Astrocyte (in vitro differentiated cells and primary cell): ENCODE measurements at regions not wholly inside any gene's neighbourhood (a gene's known extent, or its start where the extent isn't known, plus 50 kb on each side); places are given as distances from the start of the nearest gene placed in this dataset.

Experiments
- DNase-seq: peaks from one replicate; pipeline ENCODE4 v3.0.0-alpha.2; 2010; ENCODE audit warnings: low read depth
- FAIRE-seq: peaks from 2 replicates; lab custom pipeline; 2011; peaks lifted over from hg19 to GRCh38; lab: Jason Lieb, UNC
- H2AFZ ChIP-seq: 2 replicates; pipeline ENCODE4 v1.6.0; 2012; ENCODE audit warnings: low read depth, low read length, inconsistent platforms
- H3K27ac ChIP-seq: 2 replicates; pipeline ENCODE4 v1.5.1; 2011; ENCODE audit warnings: low read depth, low read length, inconsistent platforms
- H3K27me3 ChIP-seq: 2 replicates; pipeline ENCODE4 v1.6.0; 2011; ENCODE audit warnings: low read length, inconsistent platforms; ENCODE audit not compliant: insufficient read depth
- H3K36me3 ChIP-seq: 2 replicates; pipeline ENCODE4 v1.5.1; 2011; ENCODE audit warnings: low read length, inconsistent platforms; ENCODE audit not compliant: insufficient read depth
- H3K4me1 ChIP-seq: 2 replicates; pipeline ENCODE4 v1.5.1; 2011; ENCODE audit warnings: low read length, inconsistent platforms; ENCODE audit not compliant: insufficient read depth
- H3K4me2 ChIP-seq: 2 replicates; pipeline ENCODE4 v1.6.0; 2012; ENCODE audit warnings: low read length, inconsistent platforms
- H3K4me3 ChIP-seq: 2 replicates; pipeline ENCODE4 v1.5.1; 2011; ENCODE audit warnings: low read depth, mild to moderate bottlenecking, low read length, inconsistent platforms; ENCODE audit not compliant: insufficient read depth
- H3K79me2 ChIP-seq: 2 replicates; pipeline ENCODE4 v1.6.0; 2012; ENCODE audit warnings: mild to moderate bottlenecking, low read length, inconsistent platforms; ENCODE audit not compliant: insufficient read depth
- H3K9ac ChIP-seq: 2 replicates; pipeline ENCODE4 v1.6.0; 2012; ENCODE audit warnings: mild to moderate bottlenecking, low read length, inconsistent platforms
- H3K9me3 ChIP-seq: 2 replicates; pipeline ENCODE4 v1.5.1; 2012; ENCODE audit warnings: low read depth, mild to moderate bottlenecking, low read length, inconsistent platforms; ENCODE audit not compliant: insufficient read depth
- H4K20me1 ChIP-seq: 2 replicates; pipeline ENCODE4 v1.6.0; 2012; ENCODE audit warnings: low read length, inconsistent platforms; ENCODE audit not compliant: insufficient read depth
- H3K27ac Mint-ChIP-seq: one replicate; pipeline ENCODE4 v1.8.0; 2021; ENCODE audit warnings: mild to moderate bottlenecking, mixed read lengths; ENCODE audit not compliant: unreplicated experiment
- H3K27me3 Mint-ChIP-seq: one replicate; pipeline ENCODE4 v1.8.0; 2021; ENCODE audit warnings: low read depth, mixed read lengths; ENCODE audit not compliant: unreplicated experiment
- H3K36me3 Mint-ChIP-seq: one replicate; pipeline ENCODE4 v1.8.0; 2021; ENCODE audit warnings: low read depth, mixed read lengths; ENCODE audit not compliant: unreplicated experiment
- H3K4me1 Mint-ChIP-seq: one replicate; pipeline ENCODE4 v1.8.0; 2021; ENCODE audit warnings: low read depth, mixed read lengths; ENCODE audit not compliant: unreplicated experiment
- H3K4me3 Mint-ChIP-seq: one replicate; pipeline ENCODE4 v1.8.0; 2021; ENCODE audit warnings: mild to moderate bottlenecking, moderate library complexity, mixed read lengths; ENCODE audit not compliant: unreplicated experiment
- H3K9me3 Mint-ChIP-seq: one replicate; pipeline ENCODE4 v1.8.0; 2021; ENCODE audit warnings: mild to moderate bottlenecking, mixed read lengths; ENCODE audit not compliant: unreplicated experiment
- EZH2 ChIP-seq: IDR thresholded peaks from 2 replicates; pipeline ENCODE4 v1.6.1; 2012; ENCODE audit warnings: mild to moderate bottlenecking, low read length, inconsistent platforms; ENCODE audit not compliant: insufficient read depth
- TF ChIP-seq, protein P1 (sequence below): IDR thresholded peaks from 2 replicates; pipeline ENCODE4 v1.5.1; 2011; ENCODE audit warnings: low read depth, mild to moderate bottlenecking, inconsistent platforms, low read length, moderate library complexity; ENCODE audit not compliant: insufficient read depth

DNA sequence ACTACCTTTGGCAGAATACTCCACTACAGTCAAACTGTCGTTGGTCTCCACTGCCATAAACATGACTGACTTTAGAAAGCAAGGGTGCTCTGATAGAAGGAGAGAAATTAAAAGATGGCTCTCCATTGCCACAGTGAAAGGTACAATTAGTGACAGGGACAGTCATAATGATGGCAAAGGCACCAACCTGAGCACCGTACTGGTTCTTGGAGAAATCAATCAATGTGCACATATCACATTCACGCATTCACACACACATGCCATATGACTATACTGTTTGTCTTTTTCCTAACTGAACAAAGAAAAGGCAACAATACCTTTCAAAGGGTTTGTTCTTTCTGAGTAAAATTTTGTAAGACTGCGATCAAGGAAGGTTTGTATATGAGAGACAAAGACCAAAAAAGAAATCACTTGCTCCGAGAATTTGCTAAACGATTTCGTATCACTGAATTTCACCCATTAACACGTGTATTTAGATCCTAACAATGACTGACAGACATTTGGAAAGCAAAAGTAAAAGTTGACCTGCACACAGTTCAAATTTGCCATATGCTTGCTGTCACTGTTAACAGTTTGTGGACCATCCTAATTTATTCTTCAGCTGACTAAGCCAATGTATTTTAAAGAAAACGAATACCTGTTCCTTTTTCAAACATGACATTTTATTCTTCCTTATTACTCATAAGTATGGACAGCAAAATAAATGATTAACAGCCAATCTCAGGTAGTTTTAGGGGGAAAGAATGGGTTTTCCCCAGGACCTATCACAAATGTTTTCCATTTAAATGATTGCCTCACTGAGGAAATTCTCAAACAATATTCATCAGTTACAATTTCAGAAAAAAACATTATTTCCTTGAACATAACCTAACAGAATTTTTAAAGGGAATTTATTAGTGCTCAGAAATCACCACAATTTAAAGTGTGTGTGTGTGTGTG lies 644.4 kb downstream of the ZEB2 start:
- no peaks in the 10 kb centered on the region for H3K79me2 ChIP-seq
- Mint-ChIP-seq H3K27me3 (no peaks in the 10 kb centered on the region), H3K4me3 (no peak overlapping the region), H3K4me1 (peaks cover 2% of the 10 kb centered on the region), H3K9me3 (peaks cover 6% of the 10 kb centered on the region), H3K36me3 (no peaks in the 10 kb centered on the region), H3K27ac (no peak overlapping the region)
- no peak overlapping the region for H3K4me3 ChIP-seq
- H3K27ac ChIP-seq, result no peak overlapping the region
- no peak for DNase-seq
- H3K4me2 ChIP-seq, result no peak overlapping the region
- H3K9me3 ChIP-seq, result peaks cover under 1% of the 10 kb centered on the region
- H3K36me3 ChIP-seq, result no peaks in the 10 kb centered on the region
- no peak overlapping the region for H3K9ac ChIP-seq
- TF ChIP-seq EZH2, result no peak
- TF ChIP-seq, protein P1, sequence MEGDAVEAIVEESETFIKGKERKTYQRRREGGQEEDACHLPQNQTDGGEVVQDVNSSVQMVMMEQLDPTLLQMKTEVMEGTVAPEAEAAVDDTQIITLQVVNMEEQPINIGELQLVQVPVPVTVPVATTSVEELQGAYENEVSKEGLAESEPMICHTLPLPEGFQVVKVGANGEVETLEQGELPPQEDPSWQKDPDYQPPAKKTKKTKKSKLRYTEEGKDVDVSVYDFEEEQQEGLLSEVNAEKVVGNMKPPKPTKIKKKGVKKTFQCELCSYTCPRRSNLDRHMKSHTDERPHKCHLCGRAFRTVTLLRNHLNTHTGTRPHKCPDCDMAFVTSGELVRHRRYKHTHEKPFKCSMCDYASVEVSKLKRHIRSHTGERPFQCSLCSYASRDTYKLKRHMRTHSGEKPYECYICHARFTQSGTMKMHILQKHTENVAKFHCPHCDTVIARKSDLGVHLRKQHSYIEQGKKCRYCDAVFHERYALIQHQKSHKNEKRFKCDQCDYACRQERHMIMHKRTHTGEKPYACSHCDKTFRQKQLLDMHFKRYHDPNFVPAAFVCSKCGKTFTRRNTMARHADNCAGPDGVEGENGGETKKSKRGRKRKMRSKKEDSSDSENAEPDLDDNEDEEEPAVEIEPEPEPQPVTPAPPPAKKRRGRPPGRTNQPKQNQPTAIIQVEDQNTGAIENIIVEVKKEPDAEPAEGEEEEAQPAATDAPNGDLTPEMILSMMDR, result no peak
- H3K4me1 ChIP-seq, result no peaks in the 10 kb centered on the region
- H3K27me3 ChIP-seq, result no peaks in the 10 kb centered on the region
- H2AFZ ChIP-seq, result no peak overlapping the region
- no peak for FAIRE-seq
- no peaks in the 10 kb centered on the region for H4K20me1 ChIP-seq

DNA sequence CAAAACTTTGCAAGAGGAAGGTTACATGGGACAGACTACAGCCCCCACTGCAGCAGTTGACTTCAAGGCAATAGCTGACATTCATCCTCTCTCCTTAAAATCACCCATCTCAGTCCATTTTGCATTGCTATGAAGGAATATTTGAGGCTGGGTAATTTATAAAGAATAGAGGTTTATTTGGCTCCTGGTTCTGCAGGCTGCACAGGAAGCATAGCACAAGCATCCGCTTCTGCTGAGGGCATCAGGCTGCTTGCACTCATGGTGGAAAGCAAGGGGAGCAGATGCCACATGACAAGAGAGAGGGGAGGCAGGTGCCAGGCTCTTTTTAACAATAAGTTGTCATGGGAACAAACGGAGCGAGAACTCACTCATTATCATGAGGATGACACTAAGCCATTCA lies 646.0 kb downstream of the ZEB2 start:
- no peaks in the 10 kb centered on the region for H4K20me1 ChIP-seq
- Mint-ChIP-seq H3K9me3 (peaks cover 9% of the 10 kb centered on the region), H3K4me3 (no peak overlapping the region), H3K27me3 (no peaks in the 10 kb centered on the region), H3K27ac (no peak overlapping the region), H3K36me3 (no peaks in the 10 kb centered on the region), H3K4me1 (peaks cover 2% of the 10 kb centered on the region)
- H3K9ac ChIP-seq, result no peak overlapping the region
- no peaks in the 10 kb centered on the region for H3K4me1 ChIP-seq
- no peak overlapping the region for H3K4me3 ChIP-seq
- FAIRE-seq (no peak), DNase-seq (no peak)
- H3K4me2 ChIP-seq, result no peak overlapping the region
- H3K36me3 ChIP-seq, result no peaks in the 10 kb centered on the region
- peaks cover 4% of the 10 kb centered on the region for H3K9me3 ChIP-seq
- H3K79me2 ChIP-seq, result no peaks in the 10 kb centered on the region
- H2AFZ ChIP-seq, result no peak overlapping the region
- TF ChIP-seq, protein P1, result no peak
- TF ChIP-seq EZH2, result no peak
- H3K27me3 ChIP-seq, result no peaks in the 10 kb centered on the region
- H3K27ac ChIP-seq, result no peak overlapping the region

DNA sequence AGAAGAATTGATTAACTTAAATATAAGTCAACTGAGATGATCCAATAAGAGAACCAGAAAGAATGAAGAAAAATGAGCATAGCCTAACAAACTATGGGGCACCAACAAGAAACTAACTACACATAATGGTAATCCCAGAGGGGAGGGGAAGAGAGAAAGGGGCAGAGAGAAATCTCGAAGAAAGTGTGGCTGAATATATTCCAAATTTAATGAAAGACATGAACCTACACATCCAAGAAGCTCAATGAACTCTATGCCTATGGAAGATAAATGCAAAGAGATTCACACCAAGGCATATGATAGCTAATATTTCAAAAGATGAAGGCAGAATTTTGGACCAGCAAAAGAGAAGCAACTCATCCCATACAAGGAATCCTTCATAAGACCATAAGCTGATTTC lies 649.2 kb downstream of the ZEB2 start:
- no peak overlapping the region for H3K4me3 Mint-ChIP-seq
- no peak overlapping the region for H3K27ac Mint-ChIP-seq
- no peaks in the 10 kb centered on the region for H3K36me3 Mint-ChIP-seq
- peaks cover 9% of the 10 kb centered on the region for H3K9me3 Mint-ChIP-seq
- no peaks in the 10 kb centered on the region for H3K4me1 ChIP-seq
- H3K4me1 Mint-ChIP-seq, result no peaks in the 10 kb centered on the region
- no peak overlapping the region for H3K9ac ChIP-seq
- peaks cover 4% of the 10 kb centered on the region for H3K9me3 ChIP-seq
- H2AFZ ChIP-seq, result no peak overlapping the region
- no peak overlapping the region for H3K4me2 ChIP-seq
- no peak for TF ChIP-seq EZH2
- TF ChIP-seq, protein P1, result no peak
- H3K27me3 Mint-ChIP-seq, result no peaks in the 10 kb centered on the region
- H3K4me3 ChIP-seq, result no peak overlapping the region
- no peaks in the 10 kb centered on the region for H3K79me2 ChIP-seq
- H3K27ac ChIP-seq, result no peak overlapping the region
- no peaks in the 10 kb centered on the region for H3K36me3 ChIP-seq
- DNase-seq, result no peak
- H4K20me1 ChIP-seq, result no peaks in the 10 kb centered on the region
- no peak for FAIRE-seq
- no peaks in the 10 kb centered on the region for H3K27me3 ChIP-seq
